Activated naive CD8-positive, alpha-beta T cell treated with anti-CD3 and anti-CD28 coated beads for 36 hours (primary cell): ENCODE measurements at regions not wholly inside any gene's neighbourhood (a gene's known extent, or its start where the extent isn't known, plus 50 kb on each side); places are given as distances from the start of the nearest gene placed in this dataset.

Experiments used
- DNase-seq: peaks from one replicate; pipeline ENCODE4 v3.0.0; 2021
- H3K27ac Mint-ChIP-seq: one replicate; pipeline ENCODE4 v1.8.0; 2022; ENCODE audit warnings: mild to moderate bottlenecking, moderate library complexity, mixed read lengths
- H3K27me3 Mint-ChIP-seq: one replicate; pipeline ENCODE4 v1.8.0; 2022; ENCODE audit warnings: mild to moderate bottlenecking, mixed read lengths
- H3K36me3 Mint-ChIP-seq: one replicate; pipeline ENCODE4 v1.8.0; 2021; ENCODE audit warnings: mild to moderate bottlenecking, mixed read lengths
- H3K4me1 Mint-ChIP-seq: one replicate; pipeline ENCODE4 v1.8.0; 2021; ENCODE audit warnings: mixed read lengths
- H3K4me3 Mint-ChIP-seq: one replicate; pipeline ENCODE4 v1.8.0; 2022; ENCODE audit warnings: mild to moderate bottlenecking, moderate library complexity, mixed read lengths
- H3K9me3 Mint-ChIP-seq: one replicate; pipeline ENCODE4 v1.8.0; 2022; ENCODE audit warnings: mixed read lengths

GRCh38 chr6:91171754-91172462 is 585.0 kb upstream of the MAP3K7 start:
- H3K27me3 Mint-ChIP-seq = no peaks in the 10 kb centered on the region
- no peaks in the 10 kb centered on the region for H3K36me3 Mint-ChIP-seq
- no peaks in the 10 kb centered on the region for H3K9me3 Mint-ChIP-seq
- H3K27ac Mint-ChIP-seq = no peak overlapping the region
- no peak overlapping the region for H3K4me3 Mint-ChIP-seq
- no peak for DNase-seq
- H3K4me1 Mint-ChIP-seq = no peaks in the 10 kb centered on the region

GRCh38 chr6:91167846-91168245 is 581.0 kb upstream of the MAP3K7 start:
- Mint-ChIP-seq H3K27ac (no peak overlapping the region), H3K4me1 (no peaks in the 10 kb centered on the region), H3K4me3 (no peak overlapping the region), H3K36me3 (no peaks in the 10 kb centered on the region), H3K27me3 (no peaks in the 10 kb centered on the region), H3K9me3 (no peaks in the 10 kb centered on the region)
- no peak for DNase-seq

GRCh38 chr6:91166271-91167046 is 579.6 kb upstream of the MAP3K7 start:
- Mint-ChIP-seq H3K9me3 (no peaks in the 10 kb centered on the region), H3K27ac (no peak overlapping the region), H3K4me1 (no peaks in the 10 kb centered on the region), H3K4me3 (no peak overlapping the region), H3K27me3 (no peaks in the 10 kb centered on the region), H3K36me3 (no peaks in the 10 kb centered on the region)
- no peak for DNase-seq

GRCh38 chr6:91164105-91164504 is 577.2 kb upstream of the MAP3K7 start:
- no peaks in the 10 kb centered on the region for H3K36me3 Mint-ChIP-seq

GRCh38 chr6:91161246-91161645 is 574.4 kb upstream of the MAP3K7 start:
- H3K27ac Mint-ChIP-seq = no peak overlapping the region
- H3K36me3 Mint-ChIP-seq = no peaks in the 10 kb centered on the region
- DNase-seq = no peak
- no peaks in the 10 kb centered on the region for H3K9me3 Mint-ChIP-seq
- no peaks in the 10 kb centered on the region for H3K27me3 Mint-ChIP-seq
- no peak overlapping the region for H3K4me3 Mint-ChIP-seq
- no peaks in the 10 kb centered on the region for H3K4me1 Mint-ChIP-seq

More at GRCh38 chr6:91164105-91164504, 577.2 kb upstream of the MAP3K7 start:
- Mint-ChIP-seq H3K27ac (no peak overlapping the region), H3K9me3 (no peaks in the 10 kb centered on the region), H3K4me3 (no peak overlapping the region), H3K4me1 (no peaks in the 10 kb centered on the region), H3K27me3 (no peaks in the 10 kb centered on the region)
- DNase-seq = no peak

- H3K36me3 Mint-ChIP-seq = no peaks in the 10 kb centered on the region
- H3K4me1 Mint-ChIP-seq = no peaks in the 10 kb centered on the region
- no peaks in the 10 kb centered on the region for H3K27me3 Mint-ChIP-seq
- no peak overlapping the region for H3K4me3 Mint-ChIP-seq
- H3K27ac Mint-ChIP-seq = no peak overlapping the region
- DNase-seq = no peak
- no peaks in the 10 kb centered on the region for H3K9me3 Mint-ChIP-seq
Observed at GRCh38 chr6:91155129-91155785, 568.4 kb upstream of the MAP3K7 start.

- Mint-ChIP-seq H3K27me3 (no peaks in the 10 kb centered on the region), H3K36me3 (no peaks in the 10 kb centered on the region), H3K27ac (no peak overlapping the region), H3K4me1 (no peaks in the 10 kb centered on the region), H3K4me3 (no peak overlapping the region), H3K9me3 (no peaks in the 10 kb centered on the region)
- no peak for DNase-seq
Observed at GRCh38 chr6:91152824-91153223, 566.0 kb upstream of the MAP3K7 start.

GRCh38 chr6:91149956-91150705 is 563.3 kb upstream of the MAP3K7 start:
- no peak overlapping the region for H3K4me3 Mint-ChIP-seq
- no peaks in the 10 kb centered on the region for H3K27me3 Mint-ChIP-seq
- H3K4me1 Mint-ChIP-seq = no peaks in the 10 kb centered on the region

GRCh38 chr6:91149246-91149955 is 562.5 kb upstream of the MAP3K7 start:
- no peaks in the 10 kb centered on the region for H3K36me3 Mint-ChIP-seq
- H3K27me3 Mint-ChIP-seq = no peaks in the 10 kb centered on the region
- no peak overlapping the region for H3K27ac Mint-ChIP-seq
- no peak for DNase-seq
- no peaks in the 10 kb centered on the region for H3K4me1 Mint-ChIP-seq
- no peak overlapping the region for H3K4me3 Mint-ChIP-seq
- no peaks in the 10 kb centered on the region for H3K9me3 Mint-ChIP-seq

More at GRCh38 chr6:91149956-91150705, 563.3 kb upstream of the MAP3K7 start:
- DNase-seq = no peak
- no peaks in the 10 kb centered on the region for H3K9me3 Mint-ChIP-seq
- H3K27ac Mint-ChIP-seq = no peak overlapping the region
- no peaks in the 10 kb centered on the region for H3K36me3 Mint-ChIP-seq

- Mint-ChIP-seq H3K36me3 (no peaks in the 10 kb centered on the region), H3K4me3 (no peak overlapping the region), H3K27ac (no peak overlapping the region), H3K9me3 (no peaks in the 10 kb centered on the region), H3K27me3 (peaks cover 6% of the 10 kb centered on the region), H3K4me1 (no peaks in the 10 kb centered on the region)
- no peak for DNase-seq
Observed at GRCh38 chr6:91144126-91144525, 557.3 kb upstream of the MAP3K7 start.

GRCh38 chr6:91142154-91142553 is 555.3 kb upstream of the MAP3K7 start:
- Mint-ChIP-seq H3K36me3 (no peaks in the 10 kb centered on the region), H3K9me3 (no peaks in the 10 kb centered on the region), H3K4me3 (no peak overlapping the region), H3K4me1 (no peaks in the 10 kb centered on the region), H3K27ac (no peak overlapping the region), H3K27me3 (peaks cover 6% of the 10 kb centered on the region)
- no peak for DNase-seq

GRCh38 chr6:91141346-91141745 is 554.5 kb upstream of the MAP3K7 start:
- no peaks in the 10 kb centered on the region for H3K9me3 Mint-ChIP-seq
- no peak overlapping the region for H3K4me3 Mint-ChIP-seq
- H3K4me1 Mint-ChIP-seq = no peaks in the 10 kb centered on the region
- peaks cover 6% of the 10 kb centered on the region for H3K27me3 Mint-ChIP-seq
- no peaks in the 10 kb centered on the region for H3K36me3 Mint-ChIP-seq
- no peak overlapping the region for H3K27ac Mint-ChIP-seq
- no peak for DNase-seq

GRCh38 chr6:91140449-91140848 is 553.6 kb upstream of the MAP3K7 start:
- peaks cover 6% of the 10 kb centered on the region for H3K27me3 Mint-ChIP-seq

GRCh38 chr6:91137286-91137685 is 550.4 kb upstream of the MAP3K7 start:
- no peak for DNase-seq
- Mint-ChIP-seq H3K9me3 (no peaks in the 10 kb centered on the region), H3K4me3 (no peak overlapping the region), H3K27me3 (peaks cover 6% of the 10 kb centered on the region), H3K4me1 (no peaks in the 10 kb centered on the region), H3K36me3 (no peaks in the 10 kb centered on the region), H3K27ac (no peak overlapping the region)

More at GRCh38 chr6:91140449-91140848, 553.6 kb upstream of the MAP3K7 start:
- H3K36me3 Mint-ChIP-seq = no peaks in the 10 kb centered on the region
- no peak overlapping the region for H3K4me3 Mint-ChIP-seq
- DNase-seq = no peak
- H3K4me1 Mint-ChIP-seq = no peaks in the 10 kb centered on the region
- H3K27ac Mint-ChIP-seq = no peak overlapping the region
- H3K9me3 Mint-ChIP-seq = no peaks in the 10 kb centered on the region
